NCI-H748 (cell line): ENCODE measurements at regions not wholly inside any gene's neighbourhood (a gene's known extent, or its start where the extent isn't known, plus 50 kb on each side); places are given as distances from the start of the nearest gene placed in this dataset.

ENCODE experiments used
- DNase-seq: peaks from one replicate; lab custom pipeline; 2025; ENCODE audit not compliant: unreplicated experiment; lab: John Stamatoyannopoulos, UW

- no peak for DNase-seq
Observed at GRCh38 chr21:25425156-25425555, 182.1 kb downstream of the MRPL39 start.

DNA sequence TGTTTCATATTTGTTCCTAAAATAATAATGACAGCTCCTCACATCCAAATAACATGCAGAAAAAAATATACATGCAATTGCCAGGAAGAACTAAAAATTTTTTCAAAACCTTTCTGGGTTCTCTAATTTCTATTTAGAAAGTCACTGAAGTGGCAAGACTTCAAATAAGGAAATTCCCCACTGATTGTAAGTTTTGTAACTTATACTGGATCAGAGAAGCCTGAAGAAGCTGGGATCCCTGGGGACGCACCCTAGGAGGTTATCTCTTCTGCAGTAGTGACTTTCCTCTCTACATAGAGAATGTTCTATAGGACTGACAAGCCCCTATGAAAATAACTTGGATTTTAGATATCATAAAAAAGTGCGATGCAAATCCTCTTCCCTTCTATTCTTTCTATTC lies 182.6 kb downstream of the MRPL39 start:
- DNase-seq, result no peak

DNA sequence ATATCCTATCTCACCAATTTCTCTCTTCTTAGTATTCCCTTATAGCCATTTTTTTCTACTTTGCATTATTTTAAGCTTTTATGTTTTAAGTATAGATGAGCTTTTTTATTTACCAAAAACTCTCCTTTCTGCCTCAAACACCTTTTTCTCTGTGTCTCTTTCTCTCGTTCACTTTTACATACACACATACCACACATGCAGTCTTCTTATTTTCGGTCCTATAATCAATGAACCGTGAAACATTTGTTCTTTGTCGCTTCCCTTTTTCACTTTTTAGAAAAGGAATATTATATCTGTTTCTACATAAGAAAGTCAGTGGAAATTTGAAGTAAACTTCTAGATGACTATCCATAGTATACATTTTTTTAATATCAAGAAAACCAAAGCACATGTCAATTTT lies 183.2 kb downstream of the MRPL39 start:
- DNase-seq, result no peak

DNA sequence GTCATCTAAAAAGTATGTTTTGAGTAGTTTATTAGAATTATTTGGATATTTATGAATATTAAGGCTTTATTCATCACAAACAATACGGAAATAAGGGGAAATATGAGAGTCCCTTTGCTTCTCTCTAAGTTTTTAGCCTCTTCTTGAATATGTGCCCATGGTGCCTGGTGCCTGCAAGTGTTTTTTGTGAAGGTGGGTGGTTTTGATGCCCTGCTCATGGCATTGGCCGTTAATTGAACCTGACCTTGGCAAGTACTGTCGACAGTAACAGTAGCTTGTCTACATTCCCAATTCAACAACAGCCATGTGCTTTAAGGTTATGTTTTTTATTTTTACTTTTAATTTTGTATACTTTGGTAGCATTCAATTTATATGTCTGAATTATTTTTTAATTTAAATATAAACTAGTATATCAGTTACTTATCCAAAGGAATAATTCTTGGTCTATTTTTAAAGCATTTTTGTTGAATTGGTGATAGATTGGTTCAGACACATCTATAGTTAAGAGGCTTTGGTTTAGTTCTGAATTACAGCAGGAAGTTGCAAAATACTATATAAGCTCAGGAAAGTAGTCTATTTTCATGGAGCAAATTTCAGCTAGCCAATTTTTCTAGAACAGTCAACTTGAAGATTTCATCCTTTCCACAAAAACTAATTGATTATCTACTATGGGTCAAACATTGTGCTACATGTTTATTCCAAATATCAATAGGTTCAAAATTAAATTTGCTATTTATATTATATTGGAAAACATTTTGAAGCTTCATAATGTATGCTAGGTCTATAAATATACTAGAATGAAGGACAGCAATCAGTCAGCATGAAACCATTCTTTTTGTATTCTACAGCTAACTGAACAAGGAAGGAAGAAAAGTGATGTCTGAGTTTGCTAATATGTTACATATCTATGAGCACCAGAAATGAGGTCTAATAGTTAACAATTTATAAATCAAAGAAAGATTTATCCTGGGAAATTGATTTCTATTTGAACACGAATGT lies 184.4 kb downstream of the MRPL39 start:
- no peak for DNase-seq

DNA sequence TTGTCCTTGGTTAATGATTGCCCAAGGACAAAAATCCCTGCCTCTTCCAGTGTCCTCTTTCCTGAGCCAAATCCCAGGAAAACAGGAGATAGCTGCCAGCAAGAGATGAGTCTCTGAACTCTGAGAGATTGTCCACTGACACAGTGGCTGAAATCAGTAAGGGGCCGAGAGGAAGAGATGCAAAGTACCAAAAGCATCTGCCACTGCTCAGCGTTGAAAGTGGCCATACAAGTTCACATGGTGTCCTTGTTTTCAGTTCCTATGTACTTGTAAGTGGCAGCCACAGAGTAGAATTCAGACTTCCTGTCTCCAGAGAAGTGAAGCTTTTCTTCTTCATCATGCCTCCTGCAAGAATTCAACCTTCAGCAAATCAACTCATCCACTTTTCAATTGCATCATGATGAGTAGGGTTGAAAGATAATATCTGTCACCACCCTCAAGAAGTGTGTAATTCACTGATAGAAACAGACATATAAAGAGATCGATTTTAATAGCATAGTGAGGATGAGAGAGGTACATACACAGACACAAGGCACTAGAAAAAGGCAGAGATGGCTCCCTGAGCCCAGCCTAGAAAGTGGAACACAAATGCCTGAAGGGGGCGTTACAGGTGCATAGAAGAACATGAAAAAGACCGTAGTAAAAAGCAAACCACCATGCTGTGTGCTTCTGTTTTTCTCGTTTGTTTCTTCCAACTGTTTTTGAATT lies 185.8 kb downstream of the MRPL39 start:
- peak; percentile 76 for DNase-seq

GRCh38 chr21:25420831-25421230 lies 186.4 kb downstream of the MRPL39 start:
- DNase-seq, result no peak

- DNase-seq, result no peak
Observed at GRCh38 chr21:25416669-25417068, 190.6 kb downstream of the MRPL39 start.

DNA sequence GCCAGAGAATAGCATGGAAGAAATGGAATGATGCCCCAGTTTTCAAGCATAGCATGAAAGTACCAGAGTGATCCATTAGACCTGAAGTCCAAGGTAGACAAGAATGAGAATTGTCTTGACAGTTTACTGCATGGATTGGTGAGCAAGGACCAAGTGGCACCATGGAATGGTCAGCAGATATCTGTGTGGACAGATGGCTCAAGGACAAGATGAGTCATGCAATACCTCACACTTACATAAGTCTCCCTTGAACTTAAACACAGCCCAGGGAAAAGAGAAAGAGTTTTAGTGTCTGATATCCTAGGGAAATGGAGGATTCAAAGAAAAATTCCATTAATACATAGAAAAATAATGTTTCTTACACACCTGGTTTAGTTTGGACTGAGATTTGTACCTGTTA lies 195.2 kb downstream of the MRPL39 start:
- no peak for DNase-seq

GRCh38 chr21:25409978-25410377 lies 197.3 kb downstream of the MRPL39 start:
- no peak for DNase-seq

DNA sequence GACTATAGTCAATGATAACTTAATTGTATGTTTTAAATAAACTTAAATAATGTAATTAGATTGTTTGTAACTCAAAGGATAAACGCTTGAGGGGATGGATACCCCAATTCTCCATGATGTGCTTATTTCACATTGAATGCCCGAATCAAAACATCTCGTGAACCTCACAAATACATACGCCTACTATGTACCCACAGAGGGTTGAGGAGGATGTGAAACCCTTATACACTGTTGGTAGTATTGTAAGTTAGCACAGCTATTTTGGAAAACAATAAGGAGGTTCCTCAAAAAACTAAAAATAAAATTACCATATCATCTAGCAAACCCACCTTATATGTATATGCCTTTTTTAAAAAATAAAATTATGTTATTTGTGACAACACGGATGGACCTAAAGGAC lies 198.6 kb downstream of the MRPL39 start:
- no peak for DNase-seq

DNA sequence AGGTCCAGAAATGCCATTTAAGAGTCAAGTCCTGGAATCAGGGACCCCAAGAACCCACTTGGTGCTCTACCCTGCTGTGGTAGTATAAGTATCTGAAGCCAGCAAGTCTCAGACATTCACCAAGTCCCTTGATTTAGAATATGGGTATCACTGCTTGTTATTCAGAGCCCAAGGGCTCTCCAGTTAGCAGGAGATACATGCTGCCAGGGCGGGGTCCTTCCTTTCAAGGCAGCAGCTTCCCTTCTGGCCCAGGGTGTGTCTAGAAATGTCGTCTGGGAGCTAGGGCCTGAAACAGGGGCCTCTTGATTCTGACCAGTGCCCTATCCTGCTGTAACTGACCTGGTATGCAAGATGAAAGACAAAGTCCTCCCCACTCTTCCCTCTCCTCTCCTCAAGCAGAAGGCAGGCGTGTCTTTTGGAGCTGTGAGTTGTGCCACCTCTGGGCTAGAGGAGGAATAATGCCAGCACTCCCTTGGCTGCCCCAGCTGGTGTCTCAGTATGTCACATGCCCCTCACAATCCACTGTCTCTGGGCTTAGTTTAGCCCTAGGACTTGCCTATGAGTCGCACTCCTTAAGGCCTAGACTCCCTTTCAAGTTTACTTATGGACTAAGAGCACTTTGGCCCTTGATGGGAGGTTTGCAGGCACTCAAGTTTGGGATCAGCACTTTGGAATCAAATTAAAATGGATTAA lies 200.2 kb downstream of the MRPL39 start:
- DNase-seq, result no peak

DNA sequence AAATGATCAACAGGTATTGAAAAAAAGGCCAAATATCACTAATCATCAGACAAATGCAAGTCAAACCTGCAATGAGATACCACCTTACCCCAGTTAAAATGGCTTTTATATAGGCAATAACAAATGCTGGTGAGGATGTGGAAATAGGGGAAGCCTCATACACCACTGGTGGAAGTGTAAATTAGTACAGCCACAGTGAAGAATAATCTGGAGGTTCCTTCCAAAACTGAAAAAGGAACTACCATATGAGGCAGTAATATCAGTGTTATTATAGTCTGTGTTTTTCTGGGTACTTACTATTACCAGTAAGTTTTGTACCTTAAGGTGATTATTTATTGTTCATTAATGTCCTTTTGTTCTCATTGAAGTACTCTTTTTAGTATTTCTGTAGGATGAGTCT lies 201.3 kb downstream of the MRPL39 start:
- DNase-seq, result no peak

- no peak for DNase-seq
Observed at GRCh38 chr21:25402134-25402961, 204.9 kb downstream of the MRPL39 start.

DNA sequence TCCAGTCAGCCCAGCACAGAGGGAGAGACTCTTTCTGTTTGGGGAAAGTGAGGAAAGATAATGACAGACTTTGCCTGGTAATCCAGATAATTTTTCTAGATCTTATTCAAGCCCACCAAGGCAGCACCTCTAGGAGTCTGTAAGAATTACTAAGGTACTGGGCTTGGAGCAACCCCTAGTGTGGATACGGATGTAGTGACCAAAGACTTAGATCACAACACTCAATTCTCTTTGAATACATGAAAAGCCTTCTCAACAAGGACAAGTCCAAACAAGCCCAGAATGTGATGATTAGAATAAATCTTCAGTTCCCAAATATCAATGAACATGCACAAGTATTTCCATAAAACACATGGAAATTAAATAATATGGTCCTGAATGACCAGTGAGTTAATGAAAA lies 206.9 kb downstream of the MRPL39 start:
- DNase-seq, result no peak

DNA sequence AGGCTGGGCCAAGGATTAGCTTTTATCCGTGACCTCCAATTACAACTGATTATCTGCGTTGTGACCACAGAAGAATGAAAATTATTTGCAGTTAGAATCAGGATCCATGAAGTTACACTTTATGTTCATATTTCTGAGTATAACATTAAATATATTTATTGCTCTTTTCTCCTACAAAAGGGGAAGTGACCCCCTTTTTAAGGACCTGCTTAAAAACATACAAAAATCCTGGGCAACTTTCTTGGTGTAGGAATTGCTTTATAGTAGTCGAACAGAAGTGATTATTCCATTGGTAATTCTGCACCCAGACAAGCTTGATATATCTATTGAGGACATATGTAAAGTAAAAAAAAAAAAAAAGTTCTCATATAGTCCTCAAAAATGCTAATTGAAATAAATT lies 208.7 kb downstream of the MRPL39 start:
- no peak for DNase-seq

DNA sequence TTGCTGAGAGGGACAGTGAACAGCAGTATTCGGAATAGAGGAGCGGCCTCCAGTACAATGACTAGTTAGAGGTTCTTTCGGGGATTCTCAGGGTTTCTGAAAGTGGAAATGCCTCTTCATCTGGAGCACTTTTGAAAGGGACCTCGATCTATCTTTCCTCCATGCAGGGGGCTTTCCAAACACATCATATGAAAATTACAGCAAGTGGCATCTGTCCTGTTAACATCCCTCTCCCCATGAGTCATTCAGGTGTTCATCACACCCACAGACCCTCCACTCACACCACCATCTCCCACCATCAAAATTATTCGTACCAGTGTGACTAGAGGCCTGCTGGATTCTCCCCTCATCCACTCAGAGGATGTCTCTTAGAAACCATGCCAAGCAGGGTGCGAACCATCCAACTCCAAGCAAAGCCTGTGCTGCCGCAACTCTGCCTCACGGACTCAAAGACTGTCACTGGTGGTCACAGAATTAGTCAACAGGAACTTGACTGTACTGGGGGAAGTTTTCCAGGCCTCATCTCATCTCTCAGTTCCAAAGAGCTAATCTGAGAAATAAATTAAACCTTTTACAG lies 211.1 kb downstream of the MRPL39 start:
- no peak for DNase-seq

DNA sequence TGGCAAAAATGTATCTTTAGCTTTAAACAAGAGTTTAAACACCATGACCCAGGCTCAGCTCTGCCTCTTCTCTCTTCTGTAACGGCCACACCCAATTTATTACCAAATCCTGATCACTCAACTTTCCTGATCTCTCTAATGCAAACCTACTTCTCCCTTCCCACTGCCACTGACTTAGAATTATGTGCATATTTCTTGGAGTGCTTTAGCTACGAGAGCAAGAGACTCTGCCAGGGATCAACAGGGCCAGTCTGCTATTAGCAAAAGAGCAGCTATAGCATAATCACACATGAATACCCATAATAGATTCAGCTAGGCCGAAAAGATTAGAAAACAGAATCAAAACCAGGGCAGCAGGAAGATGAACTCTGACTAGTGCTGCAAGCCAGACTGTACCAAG lies 215.5 kb downstream of the MRPL39 start:
- DNase-seq, result no peak

DNA sequence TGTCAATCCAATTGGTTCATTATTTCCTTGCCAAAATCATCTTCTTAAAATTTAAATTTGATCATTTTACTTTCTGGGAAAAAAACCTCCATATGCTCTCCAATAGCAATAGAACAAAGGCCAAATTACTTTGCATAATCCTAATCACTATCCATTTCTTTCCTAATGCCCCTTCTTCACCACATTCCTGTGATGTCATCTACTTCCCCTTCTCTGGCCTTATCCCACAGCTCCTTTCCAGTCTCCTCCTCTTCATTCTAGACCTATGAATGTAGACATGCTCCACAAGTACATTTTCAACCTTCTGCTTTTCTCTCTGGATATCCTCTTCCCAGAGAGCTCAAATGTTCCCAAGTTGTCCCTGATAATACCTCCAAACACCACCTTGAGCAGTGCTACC lies 216.6 kb downstream of the MRPL39 start:
- no peak for DNase-seq

GRCh38 chr21:25387665-25388064 lies 219.6 kb downstream of the MRPL39 start:
- DNase-seq, result no peak

GRCh38 chr21:25385911-25386474 lies 221.3 kb downstream of the MRPL39 start:
- DNase-seq, result peak; percentile 75
